SK-N-SH (cell line): ENCODE measurements at regions not wholly inside any gene's neighbourhood (a gene's known extent, or its start where the extent isn't known, plus 50 kb on each side); places are given as distances from the start of the nearest gene placed in this dataset.

Source experiments
- CTCF ChIA-PET: fragments of 300-600, 350-600 bp; formaldehyde crosslinking; extraction: SDS; loops from one replicate; lab custom pipeline; 2021; lab: Yijun Ruan, JAX
- POLR2A ChIA-PET: fragments of 350-600 bp; sonication (Branson Sonifier 250); formaldehyde crosslinking; extraction: SDS; loops from one replicate; lab custom pipeline; 2020; ENCODE audit warnings: antibody characterized with exemption, inconsistent platforms; lab: Yijun Ruan, JAX
- DNase-seq: peaks from one replicate; pipeline ENCODE4 v3.0.0; 2012
- H2AFZ ChIP-seq: fragments of 200-600 bp; sonication (generic); 2 replicates; pipeline ENCODE4 v1.8.1; 2016; ENCODE audit warnings: antibody characterized with exemption, mild to moderate bottlenecking, low read depth
- H3F3A ChIP-seq: fragments of 200-600 bp; sonication (generic); replicated peaks from 2 replicates; pipeline ENCODE3; 2016; ENCODE audit warnings: antibody characterized with exemption, mild to moderate bottlenecking; ENCODE audit not compliant: insufficient read depth
- H3K27ac ChIP-seq, 2 experiments: fragments of 200-500 bp in 1 of 2; fragments of 200-600 bp in 1 of 2; sonication (Bioruptor generic) in 1 of 2; sonication (generic), shearing (Covaris generic) in 1 of 2; 2 replicates each; pipeline versions ENCODE4 v1.5.1 to v1.6.1; 2014 to 2016; ENCODE audit warnings: low read depth in 2 of 2, inconsistent platforms in 1 of 2, low read length in 1 of 2, mild to moderate bottlenecking in 1 of 2, mixed read lengths in 1 of 2
- H3K27me3 ChIP-seq: fragments of 200-600 bp; sonication (generic), shearing (Covaris generic); 2 replicates; pipeline ENCODE4 v1.6.1; 2016; ENCODE audit warnings: mixed run types; ENCODE audit not compliant: insufficient read depth
- H3K36me3 ChIP-seq, 2 experiments: fragments of 200-500 bp in 1 of 2; fragments of 200-600 bp in 1 of 2; sonication (Bioruptor generic) in 1 of 2; sonication (generic) in 1 of 2; replicated peaks in 1 of 2; 2 replicates each; pipeline versions ENCODE3 to v1.5.1; 2014 to 2016; ENCODE audit warnings: low read length in 1 of 2, mild to moderate bottlenecking in 1 of 2; ENCODE audit not compliant: insufficient read depth in 2 of 2, control insufficient read depth in 1 of 2
- H3K4me1 ChIP-seq, 2 experiments: fragments of 200-500 bp in 1 of 2; fragments of 200-600 bp in 1 of 2; sonication (Bioruptor generic) in 1 of 2; sonication (generic), shearing (Covaris generic) in 1 of 2; 2 replicates each; pipeline versions ENCODE4 v1.5.1 to v1.6.1; 2014 to 2016; ENCODE audit warnings: low read depth in 1 of 2, low read length in 1 of 2, mixed run types in 1 of 2; ENCODE audit not compliant: insufficient read depth in 2 of 2, control insufficient read depth in 1 of 2
- H3K4me2 ChIP-seq: fragments of 200-600 bp; sonication (generic), shearing (Covaris generic); 2 replicates; pipeline ENCODE4 v1.6.1; 2017; ENCODE audit warnings: mixed run types
- H3K4me3 ChIP-seq, 2 experiments: fragments of 200-500 bp in 1 of 2; fragments of 200-600 bp in 1 of 2; sonication (Bioruptor generic) in 1 of 2; sonication (generic), shearing (Covaris generic) in 1 of 2; 2 replicates each; pipeline versions ENCODE4 v1.5.1 to v1.8.1; 2014 to 2016; ENCODE audit warnings: low read depth in 2 of 2, inconsistent platforms in 1 of 2, low read length in 1 of 2, mild to moderate bottlenecking in 1 of 2, mixed read lengths in 1 of 2, moderate library complexity in 1 of 2
- H3K79me2 ChIP-seq: fragments of 200-600 bp; sonication (generic); 2 replicates; pipeline ENCODE4 v1.8.1; 2017; ENCODE audit warnings: mild to moderate bottlenecking; ENCODE audit not compliant: insufficient read depth
- H3K9ac ChIP-seq: fragments of 200-600 bp; sonication (generic); 2 replicates; pipeline ENCODE4 v1.6.1; 2017; ENCODE audit warnings: mixed run types
- H3K9me2 ChIP-seq: fragments of 200-600 bp; sonication (generic); 2 replicates; pipeline ENCODE4 v1.6.1; 2017; ENCODE audit warnings: mixed run types
- H3K9me3 ChIP-seq: fragments of 200-600 bp; sonication (generic); 2 replicates; pipeline ENCODE4 v1.6.1; 2017; ENCODE audit warnings: mixed run types, mild to moderate bottlenecking, moderate library complexity
- H4K20me1 ChIP-seq: fragments of 200-600 bp; sonication (generic); 2 replicates; pipeline ENCODE4 v1.6.1; 2017; ENCODE audit warnings: mild to moderate bottlenecking, mixed run types; ENCODE audit not compliant: insufficient read depth
- ELF1 ChIP-seq: IDR thresholded peaks from 2 replicates; pipeline ENCODE4 v1.4.0; 2012
- EP300 ChIP-seq, 2 experiments: IDR thresholded peaks; 2 replicates each; pipeline versions ENCODE4 v1.4.0 to v1.6.1; 2012; ENCODE audit warnings: borderline replicate concordance in 1 of 2, low read depth in 1 of 2, low read length in 1 of 2
- JUND ChIP-seq: IDR thresholded peaks from 2 replicates; pipeline ENCODE4 v1.4.0; 2012
- NFIC ChIP-seq: IDR thresholded peaks from 2 replicates; pipeline ENCODE4 v1.4.0; 2012; ENCODE audit warnings: borderline replicate concordance
- RAD21 ChIP-seq: IDR thresholded peaks from 2 replicates; pipeline ENCODE4 v1.6.1; 2012; ENCODE audit warnings: mild to moderate bottlenecking, low read length
- SMC3 ChIP-seq: IDR thresholded peaks from 2 replicates; pipeline ENCODE4 v1.6.1; 2012; ENCODE audit warnings: low read depth, low read length, improper control_type of control experiment
- TCF12 ChIP-seq: IDR thresholded peaks from 2 replicates; pipeline ENCODE4 v1.4.0; 2012
- TEAD4 ChIP-seq: IDR thresholded peaks from 2 replicates; pipeline ENCODE4 v1.4.0; 2012; ENCODE audit warnings: mild to moderate bottlenecking, borderline replicate concordance; ENCODE audit not compliant: insufficient read depth
- WGBS: methylation state at CpG from one replicate; pipeline ENCODE4 v1.1.6; 2017; ENCODE audit warnings: low lambda C conversion rate; 5-methylcytosine and 5-hydroxymethylcytosine counted together
- TF ChIP-seq, protein P1 (sequence below): fragments of 150-350 bp; IDR thresholded peaks from 2 replicates; pipeline ENCODE4 v1.6.1; 2016; ENCODE audit warnings: mild to moderate bottlenecking, low read depth, low read length
- TF ChIP-seq, protein P2 (sequence below): fragments of 200-600 bp; sonication (generic); IDR thresholded peaks from 2 replicates; pipeline ENCODE4 v1.6.1; 2017; ENCODE audit warnings: antibody characterized with exemption, mild to moderate bottlenecking, moderate library complexity
- TF ChIP-seq, protein P3 (sequence below): IDR thresholded peaks from 2 replicates; pipeline ENCODE4; 2012

DNA sequence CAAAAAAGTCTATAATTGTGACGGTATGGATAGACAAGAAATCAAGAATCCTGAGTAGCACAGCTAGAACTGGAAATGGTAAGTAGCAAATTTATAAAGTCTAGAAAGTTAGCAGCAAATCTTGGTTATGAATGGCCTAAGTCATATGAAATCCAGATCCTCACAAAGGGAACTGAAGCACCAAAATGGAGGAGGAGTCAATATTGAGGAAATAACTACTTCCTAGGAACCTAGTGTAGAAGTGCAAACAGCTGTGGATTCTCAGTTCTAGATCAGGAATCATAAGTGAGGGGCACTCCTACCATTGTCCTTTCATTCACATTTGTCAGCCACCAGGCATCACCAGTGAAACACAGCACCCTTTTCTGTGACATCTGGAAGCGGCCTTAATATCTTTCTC, 202.2 kb upstream of the DCN start:
- Histone ChIP-seq H3K4me3 (no peak overlapping the region), H3K9ac (no peak overlapping the region)
- TF ChIP-seq, protein P1, sequence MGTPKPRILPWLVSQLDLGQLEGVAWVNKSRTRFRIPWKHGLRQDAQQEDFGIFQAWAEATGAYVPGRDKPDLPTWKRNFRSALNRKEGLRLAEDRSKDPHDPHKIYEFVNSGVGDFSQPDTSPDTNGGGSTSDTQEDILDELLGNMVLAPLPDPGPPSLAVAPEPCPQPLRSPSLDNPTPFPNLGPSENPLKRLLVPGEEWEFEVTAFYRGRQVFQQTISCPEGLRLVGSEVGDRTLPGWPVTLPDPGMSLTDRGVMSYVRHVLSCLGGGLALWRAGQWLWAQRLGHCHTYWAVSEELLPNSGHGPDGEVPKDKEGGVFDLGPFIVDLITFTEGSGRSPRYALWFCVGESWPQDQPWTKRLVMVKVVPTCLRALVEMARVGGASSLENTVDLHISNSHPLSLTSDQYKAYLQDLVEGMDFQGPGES = no peak
- TF ChIP-seq EP300 (IDR thresholded peaks at IDR 0.05; ENCODE audit: borderline replicate concordance in 1 of 2, low read depth in 1 of 2, low read length in 1 of 2) = no peak
- no peak for TF ChIP-seq SMC3
- TF ChIP-seq TEAD4 = no peak
- TF ChIP-seq, protein P2, sequence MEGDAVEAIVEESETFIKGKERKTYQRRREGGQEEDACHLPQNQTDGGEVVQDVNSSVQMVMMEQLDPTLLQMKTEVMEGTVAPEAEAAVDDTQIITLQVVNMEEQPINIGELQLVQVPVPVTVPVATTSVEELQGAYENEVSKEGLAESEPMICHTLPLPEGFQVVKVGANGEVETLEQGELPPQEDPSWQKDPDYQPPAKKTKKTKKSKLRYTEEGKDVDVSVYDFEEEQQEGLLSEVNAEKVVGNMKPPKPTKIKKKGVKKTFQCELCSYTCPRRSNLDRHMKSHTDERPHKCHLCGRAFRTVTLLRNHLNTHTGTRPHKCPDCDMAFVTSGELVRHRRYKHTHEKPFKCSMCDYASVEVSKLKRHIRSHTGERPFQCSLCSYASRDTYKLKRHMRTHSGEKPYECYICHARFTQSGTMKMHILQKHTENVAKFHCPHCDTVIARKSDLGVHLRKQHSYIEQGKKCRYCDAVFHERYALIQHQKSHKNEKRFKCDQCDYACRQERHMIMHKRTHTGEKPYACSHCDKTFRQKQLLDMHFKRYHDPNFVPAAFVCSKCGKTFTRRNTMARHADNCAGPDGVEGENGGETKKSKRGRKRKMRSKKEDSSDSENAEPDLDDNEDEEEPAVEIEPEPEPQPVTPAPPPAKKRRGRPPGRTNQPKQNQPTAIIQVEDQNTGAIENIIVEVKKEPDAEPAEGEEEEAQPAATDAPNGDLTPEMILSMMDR = no peak
- TF ChIP-seq RAD21 = no peak
- TF ChIP-seq, all 33 proteins: peak for 0
- CTCF ChIA-PET = interaction anchor here (1.1 to 1.8 kb wide), 2 partner anchors 760 to 1185 kb away, joined by 3 to 5 read pairs; partner anchors contain the start of gene BTG1
- H3K9me2 ChIP-seq = no peaks in the 10 kb centered on the region
- H4K20me1 ChIP-seq = no peaks in the 10 kb centered on the region
- H3F3A ChIP-seq = no peaks in the 10 kb centered on the region
- H3K27ac ChIP-seq = peak overlapping the region in 1 of 2 experiments; percentile 16; a peak in 1 of 4 replicates
- H3K27me3 ChIP-seq = no peaks in the 10 kb centered on the region
- no peaks in the 10 kb centered on the region for H3K79me2 ChIP-seq
- POLR2A ChIA-PET = no interaction called here
- DNase-seq = no peak
- no peak overlapping the region for H3K4me2 ChIP-seq
- WGBS = 42% methylated on average over 2 of the region's 2 CpGs
- H3K36me3 ChIP-seq = no peaks in the 10 kb centered on the region
- no peak overlapping the region for H2AFZ ChIP-seq
- no peaks in the 10 kb centered on the region for H3K9me3 ChIP-seq
- H3K4me1 ChIP-seq = peaks cover 5 to 18% of the 10 kb centered on the region in 2 experiments; a peak in 3 of 4 replicates

DNA sequence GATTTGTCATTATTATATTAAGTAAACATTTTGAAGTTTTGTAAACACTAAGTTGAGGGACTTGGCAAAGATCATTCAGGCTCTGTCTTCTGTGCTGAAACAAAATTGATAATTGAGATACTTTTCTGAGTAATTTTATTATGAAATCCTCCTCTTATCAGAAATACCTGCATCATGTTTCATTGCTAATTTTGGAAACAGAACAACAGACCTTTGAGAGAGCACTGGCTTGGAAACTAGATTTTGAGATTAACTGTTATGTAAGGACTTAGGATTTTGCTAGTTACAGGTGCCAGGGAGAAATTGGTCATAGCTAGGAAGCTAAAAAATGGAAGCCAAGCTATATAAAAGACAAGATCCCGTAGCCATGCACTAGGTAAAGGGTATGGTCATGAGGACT, 201.7 kb upstream of the DCN start:
- Histone ChIP-seq H3K4me1 (peaks cover 5 to 20% of the 10 kb centered on the region in 2 experiments; a peak in 3 of 4 replicates), H3K36me3 (no peaks in the 10 kb centered on the region), H3F3A (no peaks in the 10 kb centered on the region), H3K27ac (no peak overlapping the region; a peak in 1 of 4 replicates), H3K4me3 (no peak overlapping the region), H3K9me2 (no peaks in the 10 kb centered on the region), H3K4me2 (no peak overlapping the region), H3K9ac (no peak overlapping the region), H3K79me2 (no peaks in the 10 kb centered on the region), H3K27me3 (no peaks in the 10 kb centered on the region), H2AFZ (no peak overlapping the region), H3K9me3 (no peaks in the 10 kb centered on the region), H4K20me1 (no peaks in the 10 kb centered on the region)
- ChIA-PET CTCF (interaction anchor here (1.1 to 1.8 kb wide), 2 partner anchors 761 to 1186 kb away, joined by 3 to 5 read pairs; partner anchors contain the start of gene BTG1), POLR2A (no interaction called here)
- DNase-seq = no peak
- 41% methylated on average over 1 of the region's 1 CpG for WGBS
- TF ChIP-seq, protein P3, sequence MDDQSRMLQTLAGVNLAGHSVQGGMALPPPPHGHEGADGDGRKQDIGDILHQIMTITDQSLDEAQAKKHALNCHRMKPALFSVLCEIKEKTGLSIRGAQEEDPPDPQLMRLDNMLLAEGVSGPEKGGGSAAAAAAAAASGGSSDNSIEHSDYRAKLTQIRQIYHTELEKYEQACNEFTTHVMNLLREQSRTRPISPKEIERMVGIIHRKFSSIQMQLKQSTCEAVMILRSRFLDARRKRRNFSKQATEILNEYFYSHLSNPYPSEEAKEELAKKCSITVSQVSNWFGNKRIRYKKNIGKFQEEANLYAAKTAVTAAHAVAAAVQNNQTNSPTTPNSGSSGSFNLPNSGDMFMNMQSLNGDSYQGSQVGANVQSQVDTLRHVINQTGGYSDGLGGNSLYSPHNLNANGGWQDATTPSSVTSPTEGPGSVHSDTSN = no peak
- TF ChIP-seq NFIC = no peak
- no peak for TF ChIP-seq JUND
- no peak for TF ChIP-seq TCF12
- TF ChIP-seq ELF1 = no peak
